Left ventricle myocardium inferior (tissue), 1 donor: ENCODE measurements at regions not wholly inside any gene's neighbourhood (a gene's known extent, or its start where the extent isn't known, plus 50 kb on each side); places are given as distances from the start of the nearest gene placed in this dataset.

ENCODE experiments used
- DNase-seq: peaks from one replicate; pipeline ENCODE4 v3.0.0-alpha.2; 2020
- H3K27ac ChIP-seq: fragments of 200-600 bp; replicated peaks from 2 replicates; pipeline ENCODE4 v1.8.0; 2021
- H3K27me3 ChIP-seq: fragments of 200-600 bp; 2 replicates; pipeline ENCODE4 v1.8.0; 2021; ENCODE audit warnings: low read depth
- H3K36me3 ChIP-seq: fragments of 200-600 bp; 2 replicates; pipeline ENCODE4 v1.8.0; 2021
- H3K4me1 ChIP-seq: fragments of 200-600 bp; 2 replicates; pipeline ENCODE4 v1.8.0; 2021
- H3K4me3 ChIP-seq: fragments of 200-600 bp; 2 replicates; pipeline ENCODE4 v1.8.0; 2021; ENCODE audit warnings: mild to moderate bottlenecking, moderate library complexity
- H3K9me3 ChIP-seq: fragments of 200-600 bp; replicated peaks from 2 replicates; pipeline ENCODE4 v1.8.0; 2021
- intact Hi-C: fragments of 100-400 bp; cut with micrococcal nuclease; formaldehyde crosslinking; loops from one replicate; pipeline ENCODE4 v1.11.0; 2022
- TF ChIP-seq, protein P1 (sequence below): fragments of 200-600 bp; IDR thresholded peaks from 2 replicates; pipeline ENCODE4 v1.8.0; 2021; ENCODE audit warnings: antibody characterized with exemption, mild to moderate bottlenecking, borderline replicate concordance
- donor health status: DM: no; HTN: yes; CAD: no; lungs with severe emphysema.

GRCh38 chr2:217612211-217612610 is 390.6 kb downstream of the TNS1 start:
- no peak overlapping the region for H3K4me3 ChIP-seq
- TF ChIP-seq, protein P1, sequence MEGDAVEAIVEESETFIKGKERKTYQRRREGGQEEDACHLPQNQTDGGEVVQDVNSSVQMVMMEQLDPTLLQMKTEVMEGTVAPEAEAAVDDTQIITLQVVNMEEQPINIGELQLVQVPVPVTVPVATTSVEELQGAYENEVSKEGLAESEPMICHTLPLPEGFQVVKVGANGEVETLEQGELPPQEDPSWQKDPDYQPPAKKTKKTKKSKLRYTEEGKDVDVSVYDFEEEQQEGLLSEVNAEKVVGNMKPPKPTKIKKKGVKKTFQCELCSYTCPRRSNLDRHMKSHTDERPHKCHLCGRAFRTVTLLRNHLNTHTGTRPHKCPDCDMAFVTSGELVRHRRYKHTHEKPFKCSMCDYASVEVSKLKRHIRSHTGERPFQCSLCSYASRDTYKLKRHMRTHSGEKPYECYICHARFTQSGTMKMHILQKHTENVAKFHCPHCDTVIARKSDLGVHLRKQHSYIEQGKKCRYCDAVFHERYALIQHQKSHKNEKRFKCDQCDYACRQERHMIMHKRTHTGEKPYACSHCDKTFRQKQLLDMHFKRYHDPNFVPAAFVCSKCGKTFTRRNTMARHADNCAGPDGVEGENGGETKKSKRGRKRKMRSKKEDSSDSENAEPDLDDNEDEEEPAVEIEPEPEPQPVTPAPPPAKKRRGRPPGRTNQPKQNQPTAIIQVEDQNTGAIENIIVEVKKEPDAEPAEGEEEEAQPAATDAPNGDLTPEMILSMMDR, result no peak
- intact Hi-C loops, result no loop called here

GRCh38 chr2:217611626-217612127 is 391.1 kb downstream of the TNS1 start:
- TF ChIP-seq, protein P1, result no peak
- Histone ChIP-seq H3K4me1 (peaks cover 7% of the 10 kb centered on the region), H3K9me3 (no peaks in the 10 kb centered on the region), H3K4me3 (no peak overlapping the region), H3K36me3 (no peaks in the 10 kb centered on the region), H3K27ac (no peak overlapping the region), H3K27me3 (no peaks in the 10 kb centered on the region)
- DNase-seq, result no peak
- intact Hi-C loops, result no loop called here

More at GRCh38 chr2:217612211-217612610, 390.6 kb downstream of the TNS1 start:
- Histone ChIP-seq H3K4me1 (peaks cover 11% of the 10 kb centered on the region), H3K27ac (no peak overlapping the region), H3K9me3 (no peaks in the 10 kb centered on the region), H3K36me3 (no peaks in the 10 kb centered on the region), H3K27me3 (no peaks in the 10 kb centered on the region)
- no peak for DNase-seq

DNA sequence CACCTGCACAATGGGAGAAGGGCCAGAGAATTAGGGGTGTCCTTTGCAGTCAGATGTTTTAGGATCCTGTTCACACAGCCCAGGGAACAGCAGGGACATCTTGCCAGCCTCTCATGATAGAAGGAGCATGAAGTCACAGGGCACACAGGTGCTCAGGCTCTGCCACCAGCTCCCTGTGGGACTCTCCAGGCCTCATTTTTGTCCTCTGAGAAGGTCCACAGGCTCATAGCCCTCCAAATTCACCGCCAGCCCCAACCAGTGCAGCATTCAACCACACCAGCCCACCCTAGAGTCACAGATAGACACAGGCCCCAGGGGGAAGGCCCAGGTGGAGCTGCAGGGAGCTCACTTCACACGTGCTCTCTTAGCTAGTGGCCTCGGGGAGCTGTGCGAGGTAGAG is 391.7 kb downstream of the TNS1 start:
- Histone ChIP-seq H3K27me3 (no peaks in the 10 kb centered on the region), H3K36me3 (no peaks in the 10 kb centered on the region), H3K4me3 (no peak overlapping the region), H3K4me1 (peaks cover 4% of the 10 kb centered on the region), H3K9me3 (no peaks in the 10 kb centered on the region), H3K27ac (no peak overlapping the region)
- no peak for DNase-seq
- intact Hi-C loops, result no loop called here
- TF ChIP-seq, protein P1, result no peak

- no peak overlapping the region for H3K4me3 ChIP-seq
- H3K9me3 ChIP-seq, result no peaks in the 10 kb centered on the region
- no peaks in the 10 kb centered on the region for H3K27me3 ChIP-seq
- intact Hi-C loops, result no loop called here
- no peak overlapping the region for H3K27ac ChIP-seq
- no peaks in the 10 kb centered on the region for H3K36me3 ChIP-seq
- TF ChIP-seq, protein P1, result no peak
- no peak for DNase-seq
- peaks cover 8% of the 10 kb centered on the region for H3K4me1 ChIP-seq
These were observed 392.4 kb downstream of the TNS1 start for GRCh38 chr2:217610401-217610814.

DNA sequence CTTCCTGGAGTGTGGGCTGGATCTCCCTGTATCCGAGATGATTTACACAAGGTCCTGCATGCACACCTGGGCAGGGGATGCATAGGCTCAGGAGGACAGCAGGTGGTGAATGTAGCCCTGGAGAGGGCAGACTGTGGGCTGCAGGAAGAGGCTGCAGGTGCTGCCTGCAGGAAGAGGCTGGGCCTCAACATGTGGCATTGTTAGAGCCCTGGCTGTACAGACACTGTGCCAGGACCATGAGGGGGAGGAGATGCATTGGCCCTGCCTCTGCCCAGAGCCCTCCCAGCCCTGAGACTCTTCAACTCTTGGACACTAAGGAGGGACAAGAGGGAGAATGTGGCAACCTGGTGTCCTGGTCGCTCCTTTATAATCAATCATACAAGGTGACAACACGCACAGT is 392.8 kb downstream of the TNS1 start:
- no peak for DNase-seq
- no peaks in the 10 kb centered on the region for H3K36me3 ChIP-seq
- no peak overlapping the region for H3K4me3 ChIP-seq
- no peak overlapping the region for H3K27ac ChIP-seq
- no peaks in the 10 kb centered on the region for H3K27me3 ChIP-seq
- H3K4me1 ChIP-seq, result peaks cover 13% of the 10 kb centered on the region
- H3K9me3 ChIP-seq, result no peaks in the 10 kb centered on the region
- TF ChIP-seq, protein P1, result no peak
- intact Hi-C loops, result no loop called here
